Uterus (tissue), 2 donors: ENCODE measurements at regions not wholly inside any gene's neighbourhood (a gene's known extent, or its start where the extent isn't known, plus 50 kb on each side); places are given as distances from the start of the nearest gene placed in this dataset.

ENCODE experiments used
- POLR2A ChIP-seq, 2 donors: fragments of 450-650 bp; IDR thresholded peaks; one replicate each; pipeline ENCODE4 v1.6.1; 2016; ENCODE audit warnings: antibody characterized with exemption in 2 of 2, mild to moderate bottlenecking in 1 of 2, moderate library complexity in 1 of 2
- TF ChIP-seq, protein P1 (sequence below), 4 experiments: fragments of 200-600 bp in 2 of 4; fragments of 450-650 bp in 2 of 4; sonication (generic) in 2 of 4; IDR thresholded peaks; one replicate each; pipeline ENCODE4 v1.5.1; 2016 to 2019; ENCODE audit warnings: antibody characterized with exemption in 4 of 4, mild to moderate bottlenecking in 2 of 4, moderate library complexity in 1 of 4

DNA sequence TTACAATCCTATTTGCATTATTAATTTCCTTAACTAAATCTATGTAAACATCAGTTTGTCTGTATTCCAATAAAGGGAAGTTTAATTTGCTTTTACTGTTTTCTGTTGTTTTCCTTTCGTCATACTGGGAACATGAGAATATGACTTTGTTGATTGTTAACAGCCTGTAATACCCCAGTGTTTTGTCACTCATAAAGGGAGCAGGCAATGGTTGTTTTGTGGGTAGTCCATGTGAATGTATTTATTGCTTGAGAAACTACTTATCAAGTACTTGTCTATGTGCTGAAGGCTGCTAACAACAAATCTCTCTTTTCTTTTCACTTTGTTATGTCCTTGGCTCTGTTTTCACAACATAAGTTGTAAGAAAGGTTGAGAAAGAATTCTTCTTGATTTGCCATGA is 1070.2 kb upstream of the ACO1 start:
- TF ChIP-seq, protein P1, sequence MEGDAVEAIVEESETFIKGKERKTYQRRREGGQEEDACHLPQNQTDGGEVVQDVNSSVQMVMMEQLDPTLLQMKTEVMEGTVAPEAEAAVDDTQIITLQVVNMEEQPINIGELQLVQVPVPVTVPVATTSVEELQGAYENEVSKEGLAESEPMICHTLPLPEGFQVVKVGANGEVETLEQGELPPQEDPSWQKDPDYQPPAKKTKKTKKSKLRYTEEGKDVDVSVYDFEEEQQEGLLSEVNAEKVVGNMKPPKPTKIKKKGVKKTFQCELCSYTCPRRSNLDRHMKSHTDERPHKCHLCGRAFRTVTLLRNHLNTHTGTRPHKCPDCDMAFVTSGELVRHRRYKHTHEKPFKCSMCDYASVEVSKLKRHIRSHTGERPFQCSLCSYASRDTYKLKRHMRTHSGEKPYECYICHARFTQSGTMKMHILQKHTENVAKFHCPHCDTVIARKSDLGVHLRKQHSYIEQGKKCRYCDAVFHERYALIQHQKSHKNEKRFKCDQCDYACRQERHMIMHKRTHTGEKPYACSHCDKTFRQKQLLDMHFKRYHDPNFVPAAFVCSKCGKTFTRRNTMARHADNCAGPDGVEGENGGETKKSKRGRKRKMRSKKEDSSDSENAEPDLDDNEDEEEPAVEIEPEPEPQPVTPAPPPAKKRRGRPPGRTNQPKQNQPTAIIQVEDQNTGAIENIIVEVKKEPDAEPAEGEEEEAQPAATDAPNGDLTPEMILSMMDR (IDR thresholded peaks at IDR 0.05), result no peak
- TF ChIP-seq POLR2A (IDR thresholded peaks at IDR 0.05), result no peak
